Uterus (tissue), 3 donors: ENCODE measurements at regions not wholly inside any gene's neighbourhood (a gene's known extent, or its start where the extent isn't known, plus 50 kb on each side); places are given as distances from the start of the nearest gene placed in this dataset.
A peak's percentile ranks its signal among the peaks of the same experiment; 100 is the strongest.
"Not testable (repeated sequence)": the region's sequence is repeated elsewhere in the genome, so short reads cannot be mapped to it uniquely, and the experiment has no call there.

Experiments used
- DNase-seq, 2 donors: peaks; one replicate each; pipeline ENCODE4 v3.0.0-alpha.2; 2019 to 2020
- H3K27ac ChIP-seq, 2 donors: fragments of 200-600 bp; sonication (generic); 1 replicate in 1 of 2; 2 replicates in 1 of 2; pipeline ENCODE4 v1.5.1; 2016 to 2018
- H3K27me3 ChIP-seq, 2 donors: fragments of 200-600 bp; sonication (generic); one replicate each; pipeline ENCODE4 v1.5.1; 2018 to 2019; ENCODE audit warnings: control low read depth in 1 of 2
- H3K36me3 ChIP-seq, 2 donors: fragments of 200-600 bp; sonication (generic); one replicate each; pipeline ENCODE4 v1.5.1; 2019; ENCODE audit warnings: control low read depth in 1 of 2
- H3K4me1 ChIP-seq, 2 donors: fragments of 200-600 bp; sonication (generic); one replicate each; pipeline ENCODE4 v1.5.1; 2018 to 2019; ENCODE audit warnings: control low read depth in 1 of 2
- H3K4me3 ChIP-seq, 2 donors: fragments of 200-600 bp; sonication (generic); 1 replicate in 1 of 2; 2 replicates in 1 of 2; pipeline ENCODE4 v1.5.1; 2018 to 2019; ENCODE audit warnings: mild to moderate bottlenecking in 1 of 2
- H3K9me3 ChIP-seq, 2 donors: fragments of 200-600 bp; sonication (generic); one replicate each; pipeline ENCODE4 v1.5.1; 2019; ENCODE audit warnings: control low read depth in 1 of 2
- CTCF ChIP-seq, 4 experiments: fragments of 200-600 bp in 2 of 4; fragments of 450-650 bp in 2 of 4; sonication (generic) in 2 of 4; IDR thresholded peaks; one replicate each; pipeline ENCODE4 v1.5.1; 2016 to 2019; ENCODE audit warnings: antibody characterized with exemption in 4 of 4, mild to moderate bottlenecking in 2 of 4, moderate library complexity in 1 of 4
- POLR2A ChIP-seq, 2 donors: fragments of 450-650 bp; IDR thresholded peaks; one replicate each; pipeline ENCODE4 v1.6.1; 2016; ENCODE audit warnings: antibody characterized with exemption in 2 of 2, mild to moderate bottlenecking in 1 of 2, moderate library complexity in 1 of 2
- intact Hi-C: fragments of 100-400 bp; cut with DNase I; formaldehyde crosslinking; loops from one replicate; pipeline ENCODE4 v1.15.1; 2023; ENCODE audit warnings: low total_unique reads
- donor health status: DM: yes; HTN: yes; CAD: no.

- H3K36me3 ChIP-seq, result no peaks in the 10 kb centered on the region
- intact Hi-C loops, result no loop called here
These were observed 100.6 kb upstream of the RAB4A start for GRCh38 chr1:229170274-229170673.

GRCh38 chr1:229170778-229171505, 100.0 kb upstream of the RAB4A start:
- Histone ChIP-seq H3K27me3 (no peaks in the 10 kb centered on the region), H3K4me3 (no peak overlapping the region), H3K9me3 (no peaks in the 10 kb centered on the region), H3K36me3 (no peaks in the 10 kb centered on the region), H3K4me1 (no peaks in the 10 kb centered on the region), H3K27ac (no peak overlapping the region)
- TF ChIP-seq CTCF (IDR thresholded peaks at IDR 0.05), result no peak
- TF ChIP-seq POLR2A (IDR thresholded peaks at IDR 0.05), result no peak
- intact Hi-C loops, result no loop called here
- DNase-seq, result no peak

More at GRCh38 chr1:229170274-229170673, 100.6 kb upstream of the RAB4A start:
- H3K4me3 ChIP-seq, result no peak overlapping the region
- H3K27ac ChIP-seq, result no peak overlapping the region
- TF ChIP-seq POLR2A (IDR thresholded peaks at IDR 0.05), result no peak
- TF ChIP-seq CTCF (IDR thresholded peaks at IDR 0.05), result no peak
- no peaks in the 10 kb centered on the region for H3K4me1 ChIP-seq
- H3K9me3 ChIP-seq, result no peaks in the 10 kb centered on the region
- H3K27me3 ChIP-seq, result no peaks in the 10 kb centered on the region
- no peak for DNase-seq

GRCh38 chr1:229171934-229172333, 99.0 kb upstream of the RAB4A start:
- H3K36me3 ChIP-seq, result no peaks in the 10 kb centered on the region
- intact Hi-C loops, result no loop called here
- no peaks in the 10 kb centered on the region for H3K9me3 ChIP-seq
- no peak overlapping the region for H3K27ac ChIP-seq
- no peak for DNase-seq
- TF ChIP-seq CTCF (IDR thresholded peaks at IDR 0.05) (no peak), POLR2A (IDR thresholded peaks at IDR 0.05) (no peak)
- no peak overlapping the region for H3K4me3 ChIP-seq
- H3K4me1 ChIP-seq, result no peaks in the 10 kb centered on the region
- H3K27me3 ChIP-seq, result no peaks in the 10 kb centered on the region

- H3K9me3 ChIP-seq, H3K36me3 ChIP-seq, H3K4me3 ChIP-seq, H3K27me3 ChIP-seq, H3K4me1 ChIP-seq, DNase-seq, H3K27ac ChIP-seq, intact Hi-C loops: not testable (repeated sequence)
These were observed 97.1 kb upstream of the RAB4A start for GRCh38 chr1:229173491-229174476.

- H3K9me3 ChIP-seq, H3K4me3 ChIP-seq, H3K27me3 ChIP-seq, H3K36me3 ChIP-seq, DNase-seq, H3K4me1 ChIP-seq, H3K27ac ChIP-seq, intact Hi-C loops: not testable (repeated sequence)
These were observed 95.6 kb upstream of the RAB4A start for GRCh38 chr1:229175297-229175696.

- H3K36me3 ChIP-seq, intact Hi-C loops, H3K27me3 ChIP-seq, H3K27ac ChIP-seq, H3K9me3 ChIP-seq, H3K4me1 ChIP-seq, H3K4me3 ChIP-seq: not testable (repeated sequence)
- peak in 1 of 2 donors; percentile 32 for DNase-seq
These were observed 94.5 kb upstream of the RAB4A start for GRCh38 chr1:229176457-229176856.
